ENCODE measurements at regions not wholly inside any gene's neighbourhood (a gene's known extent, or its start where the extent isn't known, plus 50 kb on each side); places are given as distances from the start of the nearest gene placed in this dataset.

DNA sequence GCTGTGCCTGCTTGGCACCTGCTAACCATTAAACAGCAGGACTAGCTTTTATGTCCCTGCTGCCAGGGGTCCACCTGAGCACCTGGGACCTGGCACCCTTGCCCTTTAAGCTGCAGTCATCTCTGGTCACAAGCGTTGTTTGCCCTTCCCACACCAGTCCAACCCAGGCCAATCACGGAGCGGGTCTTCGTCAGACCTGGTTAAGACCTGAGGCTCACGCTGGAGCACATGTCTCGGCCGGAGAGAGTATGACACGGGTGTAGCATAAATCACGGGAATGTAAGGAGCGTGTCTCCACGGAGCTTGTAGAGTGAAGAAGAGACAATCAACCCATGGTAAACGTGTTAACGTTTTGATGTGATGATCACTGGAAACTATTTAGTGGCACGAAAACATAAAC, 847.3 kb downstream of the BRD1 start:
- DNase-seq (ENCODE audit: low read depth) = no peak

DNA sequence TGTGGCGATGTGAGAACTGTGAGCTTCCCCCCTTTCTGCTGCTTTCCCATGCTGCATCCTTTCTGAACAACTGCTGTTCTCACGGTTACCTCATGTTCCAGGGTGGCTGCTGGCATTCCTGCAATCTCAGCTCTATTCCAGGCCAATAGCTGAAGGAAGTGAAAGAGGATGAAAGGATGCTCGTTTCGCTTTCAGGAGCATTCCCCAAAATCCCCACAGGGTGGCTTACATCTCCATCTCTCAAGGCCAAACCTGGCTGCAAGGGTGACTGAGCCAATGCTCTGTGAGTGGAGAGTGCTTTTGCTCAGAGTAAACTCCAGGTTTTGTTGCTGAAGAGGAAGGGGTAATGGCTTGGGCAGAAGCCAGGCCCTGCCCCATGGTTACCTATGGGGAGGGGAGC, 848.2 kb downstream of the BRD1 start:
- no peak for DNase-seq (ENCODE audit: low read depth)

DNA sequence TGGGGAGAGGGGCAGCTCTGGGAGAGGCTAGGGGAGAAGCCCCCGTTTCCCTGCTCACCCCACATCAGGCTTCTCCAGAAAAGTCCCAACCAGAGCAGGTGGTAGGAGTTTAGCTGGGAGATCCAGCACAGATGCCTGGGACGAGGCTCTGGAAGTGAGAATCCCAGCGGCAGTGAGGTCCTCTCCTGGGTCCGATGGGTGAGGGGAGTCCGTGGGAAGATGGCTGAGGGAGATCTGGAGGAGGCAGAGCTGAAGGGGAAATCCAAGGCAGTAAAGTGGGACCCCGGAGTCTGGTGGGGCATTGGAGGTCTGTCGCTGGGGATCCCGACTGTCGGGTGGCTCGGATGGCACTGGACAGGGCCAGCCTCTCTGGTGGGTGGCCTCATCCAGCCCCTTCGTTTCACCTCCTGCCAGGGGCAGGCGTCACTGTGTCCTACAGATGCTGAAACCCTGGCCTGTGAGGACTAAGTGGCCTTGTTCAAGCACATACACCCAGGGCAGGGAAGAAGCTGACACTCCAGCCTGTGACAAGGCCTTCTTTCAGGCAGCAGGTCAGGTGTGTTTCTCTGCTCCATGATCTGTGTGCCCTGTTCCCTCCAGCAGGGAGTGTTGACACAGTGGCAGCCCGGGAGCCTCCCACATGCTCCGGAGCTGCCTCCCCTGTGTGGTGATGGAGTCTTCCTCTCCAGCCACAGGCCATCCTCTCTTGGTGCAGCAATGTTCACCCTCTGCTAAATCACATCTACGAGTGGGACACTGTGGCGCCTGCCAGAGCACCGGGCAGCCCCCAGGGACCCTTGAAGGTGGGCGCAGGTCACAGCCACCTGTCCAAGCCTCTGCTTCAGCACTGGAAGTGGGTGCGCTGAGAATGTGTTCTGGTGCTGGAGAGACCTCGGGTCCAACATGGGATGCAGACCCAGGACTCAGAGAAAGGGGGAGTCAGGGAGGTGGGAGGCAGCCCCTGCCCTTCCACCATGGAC, 850.8 kb downstream of the BRD1 start:
- no peak for DNase-seq (ENCODE audit: low read depth)

- DNase-seq (ENCODE audit: low read depth) = no peak
Measured at GRCh38 chr22:48975886-48976285, 851.8 kb downstream of the BRD1 start.

DNA sequence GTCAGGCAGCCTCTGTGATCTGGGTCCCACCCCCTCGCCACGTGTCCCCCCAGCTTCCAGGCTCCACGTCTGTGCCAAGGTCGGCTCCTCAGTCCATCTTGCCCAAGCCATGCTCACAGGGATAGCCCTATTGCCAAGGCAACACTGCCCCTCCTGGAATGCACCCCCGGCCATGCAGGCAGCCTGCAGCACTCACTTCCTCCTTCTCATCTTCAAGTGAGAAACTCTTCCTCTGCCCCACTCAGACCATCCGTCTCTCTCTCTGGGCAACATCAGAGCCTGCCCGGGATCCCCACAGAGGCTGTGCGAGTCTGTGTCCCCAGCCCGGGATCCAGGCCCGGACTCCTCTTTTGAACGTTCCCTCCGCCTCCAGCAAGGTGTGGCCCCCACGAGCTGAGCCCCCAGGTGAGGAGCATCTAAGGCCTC, 852.3 kb downstream of the BRD1 start:
- no peak for DNase-seq (ENCODE audit: low read depth)

GRCh38 chr22:48974443-48975315, 853.0 kb downstream of the BRD1 start:
- no peak for DNase-seq (ENCODE audit: low read depth)

DNA sequence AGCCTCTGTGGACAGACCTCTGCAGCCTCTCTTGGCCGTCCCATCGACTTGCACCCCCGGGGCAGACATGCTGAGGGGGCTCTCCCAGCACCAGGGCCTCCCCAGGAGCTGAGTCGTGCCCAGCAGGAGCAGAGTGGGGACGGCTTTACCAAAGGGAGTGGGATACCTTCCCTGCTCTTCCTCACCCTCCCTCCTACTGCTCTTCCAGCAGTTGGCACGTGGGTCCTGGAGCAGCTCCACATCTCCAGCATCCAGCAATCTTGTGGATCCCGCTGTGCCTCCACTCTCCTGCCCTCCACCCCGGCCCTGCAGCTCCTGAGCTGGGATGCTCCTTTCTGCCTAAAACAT, 854.0 kb downstream of the BRD1 start:
- DNase-seq (ENCODE audit: low read depth) = no peak

GRCh38 chr22:48972979-48973693, 854.5 kb downstream of the BRD1 start:
- no peak for DNase-seq (ENCODE audit: low read depth)

DNA sequence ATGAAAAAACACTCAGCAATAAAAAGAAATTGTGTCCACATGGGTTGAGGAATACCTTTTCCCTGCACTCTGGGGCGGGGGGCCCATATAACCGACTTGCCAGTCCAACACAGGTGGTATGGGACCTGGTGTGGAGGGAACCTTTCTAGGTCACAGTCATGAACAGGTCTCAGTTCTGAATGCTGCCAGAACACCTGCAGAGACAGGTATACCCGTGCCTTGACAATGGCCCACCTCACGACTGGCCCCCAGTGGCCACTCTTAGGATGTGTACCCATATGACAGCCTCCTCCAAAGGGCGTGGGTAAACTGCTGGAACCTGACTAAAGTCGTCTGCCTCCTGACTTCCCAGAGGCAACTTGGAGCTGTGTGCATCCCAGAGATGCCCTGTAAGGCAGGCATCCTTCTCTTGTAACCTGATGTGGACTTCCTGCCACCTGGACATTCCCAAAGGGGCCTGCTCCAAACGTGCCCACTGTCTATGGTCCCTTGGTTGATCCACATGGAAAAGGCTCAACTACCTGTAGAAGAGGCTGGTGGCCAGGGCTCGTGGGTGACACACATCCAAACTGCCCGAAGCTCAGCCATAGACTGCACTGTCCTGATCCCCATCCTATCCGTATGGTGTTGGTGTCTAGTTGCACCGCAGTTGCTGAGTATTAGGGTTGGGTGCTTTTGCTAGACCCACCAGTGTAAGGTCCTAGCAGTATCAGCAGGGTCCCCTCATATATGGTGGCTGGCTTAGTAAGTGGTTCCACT, 859.3 kb downstream of the BRD1 start:
- no peak for DNase-seq (ENCODE audit: low read depth)

DNA sequence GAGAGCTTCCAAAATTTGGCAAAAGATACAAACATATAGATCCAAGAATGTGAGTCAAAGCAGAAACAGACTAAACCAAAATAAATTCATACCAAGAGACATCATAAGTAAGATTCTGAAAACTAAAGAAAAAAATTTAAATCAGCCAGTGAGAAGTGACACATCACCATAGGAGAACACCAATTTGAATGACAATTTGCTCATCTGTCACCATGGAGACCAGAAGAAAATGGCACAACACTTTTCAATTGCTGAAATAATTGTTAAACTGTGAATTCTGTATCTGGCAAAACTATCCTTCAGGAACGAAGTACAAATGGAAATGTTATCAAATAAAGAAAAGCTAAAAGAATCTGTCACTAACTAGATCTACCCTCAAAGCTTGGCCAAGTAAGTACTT, 864.3 kb downstream of the BRD1 start:
- DNase-seq (ENCODE audit: low read depth) = no peak

GRCh38 chr22:48961705-48962104, 866.0 kb downstream of the BRD1 start:
- no peak for DNase-seq (ENCODE audit: low read depth)

GRCh38 chr22:48960980-48961660, 866.6 kb downstream of the BRD1 start:
- no peak for DNase-seq (ENCODE audit: low read depth)

GRCh38 chr22:48960576-48960975, 867.1 kb downstream of the BRD1 start:
- no peak for DNase-seq (ENCODE audit: low read depth)

GRCh38 chr22:48959496-48959895, 868.2 kb downstream of the BRD1 start:
- DNase-seq (ENCODE audit: low read depth) = no peak

DNA sequence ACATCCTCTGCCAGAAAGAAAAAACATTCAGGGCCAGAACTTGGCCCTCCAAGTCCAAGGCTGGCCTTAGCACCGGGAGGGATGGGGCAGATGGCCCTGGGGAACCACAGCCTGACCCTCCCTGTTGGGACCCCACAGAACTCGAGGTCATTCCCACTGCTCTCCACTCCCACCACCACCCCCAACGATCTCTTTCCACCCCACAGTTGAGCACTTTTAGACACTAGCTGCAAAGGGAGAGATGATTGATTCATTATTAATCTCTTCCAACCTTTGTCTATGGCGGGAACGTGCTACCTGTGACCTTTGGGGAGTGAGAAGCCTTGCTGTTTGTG, 869.7 kb downstream of the BRD1 start:
- no peak for DNase-seq (ENCODE audit: low read depth)

GRCh38 chr22:48957311-48957986, 870.2 kb downstream of the BRD1 start:
- DNase-seq (ENCODE audit: low read depth) = no peak

GRCh38 chr22:48955351-48956311, 872.0 kb downstream of the BRD1 start:
- no peak for DNase-seq (ENCODE audit: low read depth)

DNA sequence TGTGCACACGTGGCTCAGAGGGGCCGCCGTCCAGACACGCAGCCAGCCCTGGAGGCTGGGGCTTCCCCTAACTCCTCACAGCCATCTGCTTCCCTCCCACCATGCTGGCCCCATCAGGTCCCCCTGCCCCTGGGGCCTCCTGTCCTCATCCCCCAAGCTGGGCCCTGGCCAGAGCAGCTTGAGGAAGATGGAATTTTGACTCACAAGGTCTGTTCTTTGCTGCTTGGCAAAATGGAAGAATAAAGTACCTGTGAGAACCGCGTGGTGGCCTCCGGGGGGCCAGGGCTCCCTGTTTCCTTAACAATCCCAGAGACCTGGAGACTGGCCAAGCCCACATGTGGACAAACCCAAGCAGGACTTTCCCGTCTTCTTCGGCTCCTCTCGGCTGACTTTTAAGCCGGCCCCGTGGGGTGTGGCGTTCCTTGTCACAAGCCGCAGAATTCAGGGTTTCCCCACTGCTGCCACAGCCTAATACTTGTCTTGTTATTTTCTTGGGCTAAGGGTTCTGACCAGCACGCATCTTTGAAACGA, 872.8 kb downstream of the BRD1 start:
- DNase-seq (ENCODE audit: low read depth) = no peak

- DNase-seq (ENCODE audit: low read depth) = no peak
Measured at GRCh38 chr22:48953830-48954229, 873.8 kb downstream of the BRD1 start.

All from HS-5 (cell line).